ENCODE measurements at regions not wholly inside any gene's neighbourhood (a gene's known extent, or its start where the extent isn't known, plus 50 kb on each side); places are given as distances from the start of the nearest gene placed in this dataset.

- TF ChIP-seq, protein P1, sequence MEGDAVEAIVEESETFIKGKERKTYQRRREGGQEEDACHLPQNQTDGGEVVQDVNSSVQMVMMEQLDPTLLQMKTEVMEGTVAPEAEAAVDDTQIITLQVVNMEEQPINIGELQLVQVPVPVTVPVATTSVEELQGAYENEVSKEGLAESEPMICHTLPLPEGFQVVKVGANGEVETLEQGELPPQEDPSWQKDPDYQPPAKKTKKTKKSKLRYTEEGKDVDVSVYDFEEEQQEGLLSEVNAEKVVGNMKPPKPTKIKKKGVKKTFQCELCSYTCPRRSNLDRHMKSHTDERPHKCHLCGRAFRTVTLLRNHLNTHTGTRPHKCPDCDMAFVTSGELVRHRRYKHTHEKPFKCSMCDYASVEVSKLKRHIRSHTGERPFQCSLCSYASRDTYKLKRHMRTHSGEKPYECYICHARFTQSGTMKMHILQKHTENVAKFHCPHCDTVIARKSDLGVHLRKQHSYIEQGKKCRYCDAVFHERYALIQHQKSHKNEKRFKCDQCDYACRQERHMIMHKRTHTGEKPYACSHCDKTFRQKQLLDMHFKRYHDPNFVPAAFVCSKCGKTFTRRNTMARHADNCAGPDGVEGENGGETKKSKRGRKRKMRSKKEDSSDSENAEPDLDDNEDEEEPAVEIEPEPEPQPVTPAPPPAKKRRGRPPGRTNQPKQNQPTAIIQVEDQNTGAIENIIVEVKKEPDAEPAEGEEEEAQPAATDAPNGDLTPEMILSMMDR (IDR thresholded peaks at IDR 0.05): no peak
- TF ChIP-seq MAX (IDR thresholded peaks at IDR 0.05) (no peak), POLR2A (IDR thresholded peaks at IDR 0.05; ENCODE audit: low read length) (no peak), POLR2AphosphoS2 (conservative IDR thresholded peaks at IDR 0.05; ENCODE audit: low read length) (no peak), REST (IDR thresholded peaks at IDR 0.05) (no peak), EP300 (IDR thresholded peaks at IDR 0.05) (no peak), SMC3 (IDR thresholded peaks at IDR 0.05) (no peak), CBX8 (IDR thresholded peaks at IDR 0.05) (no peak), RAD21 (conservative IDR thresholded peaks at IDR 0.05 in 1 of 2, IDR thresholded peaks at IDR 0.05 in 1 of 2) (no peak), FOSL2 (IDR thresholded peaks at IDR 0.05) (no peak), FOSL2 (CRISPR knock-in tag; IDR thresholded peaks at IDR 0.05) (no peak), MAFK (IDR thresholded peaks at IDR 0.05; ENCODE audit: partially characterized antibody) (no peak)
- TF ChIP-seq, protein P2, sequence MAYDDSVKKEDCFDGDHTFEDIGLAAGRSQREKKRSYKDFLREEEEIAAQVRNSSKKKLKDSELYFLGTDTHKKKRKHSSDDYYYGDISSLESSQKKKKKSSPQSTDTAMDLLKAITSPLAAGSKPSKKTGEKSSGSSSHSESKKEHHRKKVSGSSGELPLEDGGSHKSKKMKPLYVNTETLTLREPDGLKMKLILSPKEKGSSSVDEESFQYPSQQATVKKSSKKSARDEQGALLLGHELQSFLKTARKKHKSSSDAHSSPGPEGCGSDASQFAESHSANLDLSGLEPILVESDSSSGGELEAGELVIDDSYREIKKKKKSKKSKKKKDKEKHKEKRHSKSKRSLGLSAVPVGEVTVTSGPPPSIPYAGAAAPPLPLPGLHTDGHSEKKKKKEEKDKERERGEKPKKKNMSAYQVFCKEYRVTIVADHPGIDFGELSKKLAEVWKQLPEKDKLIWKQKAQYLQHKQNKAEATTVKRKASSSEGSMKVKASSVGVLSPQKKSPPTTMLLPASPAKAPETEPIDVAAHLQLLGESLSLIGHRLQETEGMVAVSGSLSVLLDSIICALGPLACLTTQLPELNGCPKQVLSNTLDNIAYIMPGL (CRISPR knock-in tag; IDR thresholded peaks at IDR 0.05; ENCODE audit: borderline replicate concordance): no peak
Observed at GRCh38 chr10:131640045-131640644, 260.7 kb upstream of the PPP2R2D start.
